Motor neuron (in vitro differentiated cells): ENCODE measurements at regions not wholly inside any gene's neighbourhood (a gene's known extent, or its start where the extent isn't known, plus 50 kb on each side); places are given as distances from the start of the nearest gene placed in this dataset.

Experiments used
- ATAC-seq, 8 experiments: fragments of 200-7000 bp; cut with Tn5 transposase; replicated peaks in 6 of 8; 2 replicates each; pipeline ENCODE4 v1.8.0; 2021; ENCODE audit warnings: mild to moderate bottlenecking in 8 of 8, moderate library complexity in 8 of 8
- H3K27ac ChIP-seq, 2 donors: fragments of 250-450 bp; sonication (Bioruptor Pico); 2 replicates each; pipeline ENCODE4 v1.9.0; 2021; ENCODE audit warnings: antibody characterized with exemption in 2 of 2, mild to moderate bottlenecking in 2 of 2, moderate library complexity in 1 of 2
- H3K4me1 ChIP-seq, 2 donors: fragments of 250-450 bp; sonication (Bioruptor Pico); replicated peaks in 1 of 2; 2 replicates each; pipeline ENCODE4 v1.6.1; 2021; ENCODE audit warnings: antibody characterized with exemption in 2 of 2, mild to moderate bottlenecking in 2 of 2, moderate library complexity in 1 of 2
- H3K4me3 ChIP-seq, 5 donors: fragments of 250-450 bp; sonication (Bioruptor Pico); 2 replicates each; pipeline ENCODE4 v1.9.0; 2021; ENCODE audit warnings: antibody characterized with exemption in 5 of 5, mild to moderate bottlenecking in 5 of 5, moderate library complexity in 4 of 5
- WGBS, 10 experiments: fragments of 450-650 bp; shearing (Covaris generic); methylation state at CpG; one replicate each; pipeline ENCODE4 v1.0.0; 2022; 5-methylcytosine and 5-hydroxymethylcytosine counted together
- in situ Hi-C, 9 experiments: fragments of 400-800 bp; cut with MboI; loops; one replicate each; pipeline ENCODE4 v1.15.0; 2021; ENCODE audit warnings: low sequenced_read_pairs in 9 of 9, low pct_unique_long_range_greater_than_20kb in 2 of 9; ENCODE audit not compliant: unreplicated experiment in 9 of 9

- Histone ChIP-seq H3K4me1 (no peaks in the 10 kb centered on the region), H3K27ac (no peak overlapping the region), H3K4me3 (no peak overlapping the region)
- ATAC-seq, result no peak
- in situ Hi-C loops, result loop anchor here in 1 of 9 experiments (25.0 kb wide), 1 partner anchor 95 kb away; no protein-coding TSS in a partner anchor
- 72 to 100% (median 88%) methylated on average over 1 to 7 of the region's 8 CpGs; no CpG with 5 or more reads in 2 of the 10 experiments for WGBS, 10 experiments
These were observed 134.6 kb downstream of the ADSS2 start for GRCh38 chr1:244316986-244317655.

DNA sequence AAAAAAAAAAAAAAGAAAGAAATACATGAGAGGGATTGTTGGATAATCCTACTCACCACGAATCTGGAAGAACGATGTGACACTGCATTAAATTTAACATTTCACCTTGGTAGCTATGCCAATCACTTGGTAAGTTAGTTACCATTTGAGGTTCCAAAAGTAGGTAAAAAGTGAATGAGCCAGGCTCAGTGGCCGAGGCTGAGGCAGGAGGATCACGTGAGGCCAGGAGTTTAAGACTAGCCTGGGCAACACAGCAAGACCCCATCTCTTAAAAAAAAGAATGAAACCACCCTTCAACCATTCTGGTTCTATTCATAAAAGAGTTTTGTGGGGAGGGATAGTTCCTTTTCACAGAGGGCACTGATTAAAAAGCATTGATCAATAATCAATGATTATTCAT is 133.6 kb downstream of the ADSS2 start:
- no peak for ATAC-seq
- no peaks in the 10 kb centered on the region for H3K4me1 ChIP-seq
- in situ Hi-C loops, result loop anchor here in 1 of 9 experiments (25.0 kb wide), 1 partner anchor 94 kb away; no protein-coding TSS in a partner anchor
- 81 to 100% (median 96%) methylated on average over 3 to 4 of the region's 4 CpGs; no CpG with 5 or more reads in 3 of the 10 experiments for WGBS, 10 experiments
- no peak overlapping the region for H3K4me3 ChIP-seq
- H3K27ac ChIP-seq, result no peak overlapping the region

GRCh38 chr1:244318512-244318911 is 133.2 kb downstream of the ADSS2 start:
- 48 to 100% (median 93%) methylated on average over 2 to 5 of the region's 5 CpGs; no CpG with 5 or more reads in 1 of the 10 experiments for WGBS, 10 experiments
- in situ Hi-C loops, result loop anchor here in 1 of 9 experiments (25.0 kb wide), 1 partner anchor 94 kb away; no protein-coding TSS in a partner anchor
- H3K4me1 ChIP-seq, result no peaks in the 10 kb centered on the region
- no peak overlapping the region for H3K27ac ChIP-seq
- no peak overlapping the region for H3K4me3 ChIP-seq
- no peak for ATAC-seq

GRCh38 chr1:244319283-244320132 is 132.2 kb downstream of the ADSS2 start:
- Histone ChIP-seq H3K27ac (no peak overlapping the region), H3K4me1 (no peaks in the 10 kb centered on the region), H3K4me3 (no peak overlapping the region)
- 20 to 90% (median 76%) methylated on average over 1 to 9 of the region's 9 CpGs for WGBS, 10 experiments
- ATAC-seq, result no peak
- in situ Hi-C loops, result loop anchor here in 1 of 9 experiments (25.0 kb wide), 1 partner anchor 93 kb away; no protein-coding TSS in a partner anchor

GRCh38 chr1:244322181-244322580 is 129.5 kb downstream of the ADSS2 start:
- in situ Hi-C loops, result loop anchor here in 1 of 9 experiments (25.0 kb wide), 1 partner anchor 90 kb away; no protein-coding TSS in a partner anchor
- peak in 1 of 8 experiments; percentile 7 for ATAC-seq
- WGBS, 10 experiments, result 88 to 100% (median 100%) methylated on average over 1 of the region's 1 CpG; no CpG with 5 or more reads in 3 of the 10 experiments
- Histone ChIP-seq H3K4me1 (no peaks in the 10 kb centered on the region), H3K27ac (no peak overlapping the region), H3K4me3 (no peak overlapping the region)

DNA sequence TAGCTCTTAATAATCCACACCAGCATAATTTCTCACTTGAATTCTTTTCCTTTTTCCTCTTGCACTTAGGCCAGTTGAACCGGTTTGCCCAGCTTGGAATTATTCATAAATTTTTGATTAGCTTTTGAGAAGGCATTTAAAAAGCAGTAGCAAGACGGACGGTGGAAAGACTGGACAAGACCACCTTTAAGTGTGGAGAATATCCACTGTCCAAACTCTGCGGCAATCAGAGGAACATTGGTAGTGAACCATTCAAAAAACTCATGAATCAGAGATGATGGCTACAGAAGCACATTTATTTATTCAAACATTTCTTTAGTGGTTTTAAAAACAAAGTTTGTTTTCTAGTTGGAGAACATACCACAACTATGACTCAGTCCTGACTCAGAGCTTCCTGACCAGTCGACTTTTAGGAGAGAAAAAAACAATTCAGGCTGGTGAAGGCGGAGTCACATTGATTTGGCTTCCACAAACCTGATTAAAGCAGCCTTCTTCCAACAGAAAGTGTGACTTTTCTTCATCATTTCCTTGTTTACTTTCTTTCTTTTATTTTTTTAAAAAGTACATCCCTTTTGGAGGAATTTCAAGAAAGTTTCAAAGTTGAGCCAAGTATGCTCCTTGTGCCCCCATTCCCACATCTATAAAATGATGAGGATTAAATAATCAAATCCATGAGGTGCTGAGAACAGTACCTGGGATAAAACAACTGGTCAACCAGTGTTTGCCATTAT is 128.8 kb downstream of the ADSS2 start:
- H3K4me1 ChIP-seq, result no peaks in the 10 kb centered on the region
- H3K27ac ChIP-seq, result no peak overlapping the region
- ATAC-seq, result peak; percentile 55 to 94 (median 74)
- 0 to 76% (median 41%) methylated on average over 2 to 6 of the region's 6 CpGs for WGBS, 10 experiments
- no peak overlapping the region for H3K4me3 ChIP-seq
- in situ Hi-C loops, result loop anchor here in 1 of 9 experiments (25.0 kb wide), 1 partner anchor 89 kb away; no protein-coding TSS in a partner anchor

- H3K4me1 ChIP-seq, result no peaks in the 10 kb centered on the region
- in situ Hi-C loops, result loop anchor here in 1 of 9 experiments (25.0 kb wide), 1 partner anchor 88 kb away; no protein-coding TSS in a partner anchor
- ATAC-seq, result no peak
- WGBS, 10 experiments, result 40 to 100% (median 90%) methylated on average over 1 to 8 of the region's 8 CpGs; no CpG with 5 or more reads in 1 of the 10 experiments
- H3K4me3 ChIP-seq, result no peak overlapping the region
- H3K27ac ChIP-seq, result no peak overlapping the region
These were observed 127.4 kb downstream of the ADSS2 start for GRCh38 chr1:244324176-244324883.

- in situ Hi-C loops, result no loop called here
- Histone ChIP-seq H3K27ac (no peak overlapping the region), H3K4me3 (no peak overlapping the region), H3K4me1 (no peaks in the 10 kb centered on the region)
- 60 to 86% (median 78%) methylated on average over 2 to 8 of the region's 8 CpGs for WGBS, 10 experiments
- ATAC-seq, result no peak
These were observed 126.5 kb downstream of the ADSS2 start for GRCh38 chr1:244325056-244325758.

DNA sequence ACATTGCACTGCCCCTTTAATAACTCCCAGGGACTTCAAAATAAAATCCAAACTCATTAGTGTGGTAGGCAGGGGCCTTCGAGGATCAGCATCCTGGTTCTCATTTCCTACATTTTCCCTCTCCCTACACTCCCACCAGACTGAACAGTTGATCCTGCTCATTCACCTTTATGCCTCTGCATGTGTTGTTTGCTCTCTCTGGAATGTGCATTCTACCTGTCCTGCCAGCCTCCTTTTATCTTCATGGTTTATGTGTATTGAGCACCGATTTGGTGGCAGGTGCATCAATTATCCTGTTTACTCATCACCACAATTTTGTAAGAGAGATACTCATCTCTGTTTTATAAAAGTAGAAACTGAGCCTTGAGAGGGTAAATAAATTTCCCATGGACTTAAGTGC is 125.0 kb downstream of the ADSS2 start:
- WGBS, 10 experiments, result 10 to 100% (median 60%) methylated on average over 1 to 2 of the region's 2 CpGs; no CpG with 5 or more reads in 1 of the 10 experiments
- no peak for ATAC-seq

GRCh38 chr1:244327533-244327932 is 124.2 kb downstream of the ADSS2 start:
- H3K4me3 ChIP-seq, result no peak overlapping the region
- ATAC-seq, result no peak
- no peaks in the 10 kb centered on the region for H3K4me1 ChIP-seq
- no peak overlapping the region for H3K27ac ChIP-seq
- in situ Hi-C loops, result no loop called here

More for the DNA sequence above, 125.0 kb downstream of the ADSS2 start:
- H3K4me1 ChIP-seq, result no peaks in the 10 kb centered on the region
- in situ Hi-C loops, result no loop called here
- no peak overlapping the region for H3K27ac ChIP-seq
- H3K4me3 ChIP-seq, result no peak overlapping the region

GRCh38 chr1:244328476-244328875 is 123.2 kb downstream of the ADSS2 start:
- ATAC-seq, result no peak
- no peak overlapping the region for H3K4me3 ChIP-seq
- H3K4me1 ChIP-seq, result no peaks in the 10 kb centered on the region
- H3K27ac ChIP-seq, result no peak overlapping the region
- in situ Hi-C loops, result no loop called here
